Stimulated activated CD4-positive, alpha-beta T cell treated with anti-CD3 and anti-CD28 coated beads, Interleukin-12 subunit alpha, Interleukin-12 subunit beta, amount 100 ng/mL, for 48 hours (primary cell): ENCODE measurements at regions not wholly inside any gene's neighbourhood (a gene's known extent, or its start where the extent isn't known, plus 50 kb on each side); places are given as distances from the start of the nearest gene placed in this dataset.

Experiments used
- DNase-seq, 3 donors: peaks; one replicate each; pipeline ENCODE4 v3.0.0-alpha.2; 2020; ENCODE audit warnings: low read depth in 2 of 3, low spot score in 1 of 3

- no peak for DNase-seq
Measured at GRCh38 chr2:6392354-6392753, 473.4 kb downstream of the CMPK2 start.

- no peak for DNase-seq
Measured at GRCh38 chr2:6392966-6393365, 472.7 kb downstream of the CMPK2 start.

- DNase-seq, result no peak
Measured at GRCh38 chr2:6393819-6394218, 471.9 kb downstream of the CMPK2 start.

GRCh38 chr2:6394276-6394675 is 471.4 kb downstream of the CMPK2 start:
- DNase-seq, result no peak

- DNase-seq, result no peak
Measured at GRCh38 chr2:6398421-6398820, 467.3 kb downstream of the CMPK2 start.

- no peak for DNase-seq
Measured at GRCh38 chr2:6401301-6401700, 464.4 kb downstream of the CMPK2 start.

GRCh38 chr2:6408057-6408456 is 457.6 kb downstream of the CMPK2 start:
- DNase-seq, result no peak

- DNase-seq, result no peak
Measured at GRCh38 chr2:6410313-6410712, 455.4 kb downstream of the CMPK2 start.

- DNase-seq, result no peak
Measured at GRCh38 chr2:6412533-6413091, 453.1 kb downstream of the CMPK2 start.

- no peak for DNase-seq
Measured at GRCh38 chr2:6417050-6417449, 448.7 kb downstream of the CMPK2 start.

GRCh38 chr2:6418291-6418690 is 447.4 kb downstream of the CMPK2 start:
- no peak for DNase-seq

GRCh38 chr2:6421138-6421730 is 444.5 kb downstream of the CMPK2 start:
- no peak for DNase-seq

- DNase-seq, result no peak
Measured at GRCh38 chr2:6421888-6422287, 443.8 kb downstream of the CMPK2 start.

GRCh38 chr2:6423157-6423556 is 442.6 kb downstream of the CMPK2 start:
- DNase-seq, result no peak

GRCh38 chr2:6423944-6424343 is 441.8 kb downstream of the CMPK2 start:
- no peak for DNase-seq

GRCh38 chr2:6425032-6425431 is 440.7 kb downstream of the CMPK2 start:
- DNase-seq, result no peak

GRCh38 chr2:6429210-6429986 is 436.3 kb downstream of the CMPK2 start:
- DNase-seq, result no peak

GRCh38 chr2:6434438-6434837 is 431.3 kb downstream of the CMPK2 start:
- no peak for DNase-seq

GRCh38 chr2:6441800-6442199 is 423.9 kb downstream of the CMPK2 start:
- no peak for DNase-seq

GRCh38 chr2:6442252-6442985 is 423.3 kb downstream of the CMPK2 start:
- no peak for DNase-seq

GRCh38 chr2:6443061-6443823 is 422.5 kb downstream of the CMPK2 start:
- DNase-seq, result no peak
